H9 (cell line): ENCODE measurements at regions not wholly inside any gene's neighbourhood (a gene's known extent, or its start where the extent isn't known, plus 50 kb on each side); places are given as distances from the start of the nearest gene placed in this dataset.

Source experiments
- DNase-seq: peaks from one replicate; pipeline ENCODE4 v3.0.0-alpha.2; 2017
- H2AFZ ChIP-seq: one replicate; pipeline ENCODE4 v1.6.1; 2013; ENCODE audit warnings: mild to moderate bottlenecking, low read length, control low read depth, moderate library complexity
- H2AK5ac ChIP-seq: 2 replicates; pipeline ENCODE4 v1.6.1; 2013; ENCODE audit warnings: low read length, control low read depth, mixed read lengths; ENCODE audit not compliant: insufficient read length
- H2BK120ac ChIP-seq: one replicate; pipeline ENCODE4 v1.6.1; 2013; ENCODE audit warnings: low read depth, mild to moderate bottlenecking, low read length, control low read depth, inconsistent platforms; ENCODE audit not compliant: poor library complexity, severe bottlenecking
- H2BK12ac ChIP-seq: 2 replicates; pipeline ENCODE4 v1.6.1; 2013; ENCODE audit warnings: low read length, control low read depth, mixed read lengths, low read depth; ENCODE audit not compliant: insufficient read length
- H2BK15ac ChIP-seq: 2 replicates; pipeline ENCODE4 v1.6.1; 2013; ENCODE audit warnings: low read depth, low read length, control low read depth
- H2BK20ac ChIP-seq: one replicate; pipeline ENCODE4 v1.6.1; 2013; ENCODE audit warnings: low read depth, mild to moderate bottlenecking, low read length, control low read depth, inconsistent platforms; ENCODE audit not compliant: poor library complexity, severe bottlenecking
- H2BK5ac ChIP-seq: 2 replicates; pipeline ENCODE4 v1.6.1; 2013; ENCODE audit warnings: low read length, control low read depth, mixed read lengths; ENCODE audit not compliant: insufficient read length
- H3K14ac ChIP-seq: 2 replicates; pipeline ENCODE4 v1.6.1; 2013; ENCODE audit warnings: low read length, control low read depth; ENCODE audit not compliant: insufficient read depth
- H3K18ac ChIP-seq: 2 replicates; pipeline ENCODE4 v1.6.1; 2013; ENCODE audit warnings: low read depth, mild to moderate bottlenecking, mixed read lengths, low read length, control low read depth; ENCODE audit not compliant: insufficient read length
- H3K23ac ChIP-seq: 2 replicates; pipeline ENCODE4 v1.6.1; 2013; ENCODE audit warnings: low read length, control low read depth, mixed read lengths, low read depth; ENCODE audit not compliant: insufficient read length
- H3K23me2 ChIP-seq: 2 replicates; pipeline ENCODE4 v1.6.1; 2013; ENCODE audit warnings: low read depth, mild to moderate bottlenecking, mixed read lengths, low read length, control low read depth; ENCODE audit not compliant: insufficient read length, poor library complexity, severe bottlenecking
- H3K27ac ChIP-seq: 2 replicates; pipeline ENCODE4 v1.5.1; 2013; ENCODE audit warnings: low read length, control low read depth, mixed read lengths, low read depth; ENCODE audit not compliant: insufficient read length
- H3K27me3 ChIP-seq: 2 replicates; pipeline ENCODE4 v1.6.1; 2013; ENCODE audit warnings: low read length, control low read depth, inconsistent platforms; ENCODE audit not compliant: insufficient read depth
- H3K4ac ChIP-seq: 2 replicates; pipeline ENCODE4 v1.6.1; 2013; ENCODE audit warnings: low read depth, mild to moderate bottlenecking, control low read depth, inconsistent platforms, low read length, moderate library complexity
- H3K4me1 ChIP-seq: 2 replicates; pipeline ENCODE4 v1.6.1; 2013; ENCODE audit warnings: low read length, control low read depth, inconsistent platforms; ENCODE audit not compliant: insufficient read depth
- H3K4me2 ChIP-seq: 2 replicates; pipeline ENCODE4 v1.6.1; 2013; ENCODE audit warnings: low read length, control low read depth, mixed read lengths; ENCODE audit not compliant: insufficient read length, insufficient read depth
- H3K56ac ChIP-seq: 2 replicates; pipeline ENCODE4 v1.6.1; 2013; ENCODE audit warnings: low read depth, mild to moderate bottlenecking, mixed read lengths, low read length, control low read depth; ENCODE audit not compliant: insufficient read length
- H3K79me1 ChIP-seq: 2 replicates; pipeline ENCODE4 v1.6.1; 2013; ENCODE audit warnings: low read depth, mild to moderate bottlenecking, moderate library complexity, low read length, control low read depth, inconsistent platforms; ENCODE audit not compliant: insufficient read depth, poor library complexity, severe bottlenecking
- H3K79me2 ChIP-seq: 2 replicates; pipeline ENCODE4 v1.6.1; 2013; ENCODE audit warnings: low read length, control low read depth, inconsistent platforms; ENCODE audit not compliant: insufficient read depth
- H3K9ac ChIP-seq: 2 replicates; pipeline ENCODE4 v1.6.1; 2013; ENCODE audit warnings: low read length, control low read depth, mixed read lengths; ENCODE audit not compliant: insufficient read length; ENCODE audit errors: extremely low read depth
- H3K9me3 ChIP-seq: one replicate; pipeline ENCODE4 v1.6.1; 2013; ENCODE audit warnings: low read depth, low read length, inconsistent platforms; ENCODE audit not compliant: control insufficient read depth
- H3T11ph ChIP-seq: one replicate; pipeline ENCODE4 v1.6.1; 2013; ENCODE audit warnings: mild to moderate bottlenecking, low read length, control low read depth, inconsistent platforms
- H4K20me1 ChIP-seq: one replicate; pipeline ENCODE4 v1.6.1; 2013; ENCODE audit not compliant: control insufficient read depth, insufficient read length, insufficient read depth
- H4K5ac ChIP-seq: 2 replicates; pipeline ENCODE4 v1.6.1; 2013; ENCODE audit warnings: low read depth, mild to moderate bottlenecking, mixed read lengths, low read length, control low read depth; ENCODE audit not compliant: insufficient read length
- H4K8ac ChIP-seq: replicated peaks from 2 replicates; pipeline ENCODE4 v1.6.1; 2013; ENCODE audit warnings: low read length, control low read depth, mixed read lengths, low read depth; ENCODE audit not compliant: insufficient read length
- H4K91ac ChIP-seq: 2 replicates; pipeline ENCODE4 v1.6.1; 2013; ENCODE audit warnings: low read depth, mild to moderate bottlenecking, moderate library complexity, mixed read lengths, low read length, control low read depth; ENCODE audit not compliant: insufficient read length
- H3K27ac Mint-ChIP-seq, 3 experiments: 2 replicates in 2 of 3; 3 replicates in 1 of 3; pipeline ENCODE4 v1.8.0; 2020 to 2021; ENCODE audit warnings: mixed read lengths in 3 of 3, mild to moderate bottlenecking in 1 of 3, moderate library complexity in 1 of 3
- H3K27me3 Mint-ChIP-seq: 2 replicates; pipeline ENCODE4 v1.8.0; 2021; ENCODE audit warnings: low read depth, mild to moderate bottlenecking, moderate library complexity, mixed read lengths
- H3K36me3 Mint-ChIP-seq, 3 experiments: 2 replicates in 2 of 3; 3 replicates in 1 of 3; pipeline ENCODE4 v1.8.0; 2020 to 2021; ENCODE audit warnings: low read depth in 3 of 3, mixed read lengths in 3 of 3; ENCODE audit not compliant: insufficient read depth in 1 of 3
- H3K4me1 Mint-ChIP-seq, 2 experiments: 2 replicates each; pipeline ENCODE4 v1.8.0; 2020; ENCODE audit warnings: mixed read lengths in 2 of 2
- H3K4me3 Mint-ChIP-seq, 2 experiments: 2 replicates in 1 of 2; 3 replicates in 1 of 2; pipeline ENCODE4 v1.8.0; 2020 to 2021; ENCODE audit warnings: mild to moderate bottlenecking in 2 of 2, mixed read lengths in 2 of 2, moderate library complexity in 1 of 2
- H3K9me3 Mint-ChIP-seq, 2 experiments: 2 replicates in 1 of 2; 3 replicates in 1 of 2; pipeline ENCODE4 v1.8.0; 2020; ENCODE audit warnings: mild to moderate bottlenecking in 2 of 2, mixed read lengths in 2 of 2, moderate library complexity in 1 of 2
- CTCF ChIP-seq: fragments of 200-600 bp; sonication (generic); conservative IDR thresholded peaks from 3 replicates; pipeline ENCODE4 v1.8.0; 2021; ENCODE audit warnings: antibody characterized with exemption, mild to moderate bottlenecking
- WGBS: extraction: QIAGEN DNeasy Blood & Tissue Kit; methylation state at CpG from one replicate; pipeline ENCODE4 v1.1.7; 2013; ENCODE audit warnings: missing lambda C conversion rate, low lambda C conversion rate, mixed read lengths; ENCODE audit not compliant: insufficient read length; ENCODE audit errors: extremely low coverage; 5-methylcytosine and 5-hydroxymethylcytosine counted together

GRCh38 chr7:130881091-130881798 is 147.2 kb upstream of the KLF14 start:
- H3K4me2 ChIP-seq = no peak overlapping the region
- no peak overlapping the region for H3K14ac ChIP-seq
- H3K36me3 Mint-ChIP-seq = no peaks in the 10 kb centered on the region; a peak in 1 of 7 replicates
- H3K18ac ChIP-seq = no peak overlapping the region
- no peak overlapping the region for H3T11ph ChIP-seq
- no peak overlapping the region for H2AFZ ChIP-seq
- H3K23me2 ChIP-seq = no peaks in the 10 kb centered on the region
- no peaks in the 10 kb centered on the region for H3K27me3 Mint-ChIP-seq
- H2BK20ac ChIP-seq = no peak overlapping the region
- no CpG with 5 or more reads among the region's 3 CpGs for WGBS
- no peak overlapping the region for H3K27ac ChIP-seq
- TF ChIP-seq CTCF = no peak
- no peak overlapping the region for H2BK12ac ChIP-seq
- H3K9ac ChIP-seq = no peak overlapping the region
- peaks cover 6% of the 10 kb centered on the region for H3K4me1 ChIP-seq
- H3K27ac Mint-ChIP-seq = no peak overlapping the region
- H3K56ac ChIP-seq = no peak overlapping the region
- H4K5ac ChIP-seq = no peak overlapping the region
- H4K91ac ChIP-seq = no peak overlapping the region
- no peaks in the 10 kb centered on the region for H3K9me3 ChIP-seq
- no peaks in the 10 kb centered on the region for H3K79me2 ChIP-seq
- H3K9me3 Mint-ChIP-seq = no peaks in the 10 kb centered on the region
- no peak overlapping the region for H3K4me3 Mint-ChIP-seq
- H3K4ac ChIP-seq = no peak overlapping the region
- H4K20me1 ChIP-seq = peaks cover 2% of the 10 kb centered on the region
- no peak overlapping the region for H2BK120ac ChIP-seq
- no peak overlapping the region for H4K8ac ChIP-seq
- H3K4me1 Mint-ChIP-seq = peaks cover 25 to 26% of the 10 kb centered on the region in 2 experiments
- H2BK15ac ChIP-seq = no peak overlapping the region
- no peak for DNase-seq
- H2AK5ac ChIP-seq = no peak overlapping the region
- H3K23ac ChIP-seq = no peak overlapping the region
- no peaks in the 10 kb centered on the region for H3K79me1 ChIP-seq
- no peaks in the 10 kb centered on the region for H3K27me3 ChIP-seq
- no peak overlapping the region for H2BK5ac ChIP-seq
